Stomach (tissue), 4 donors: ENCODE measurements at regions not wholly inside any gene's neighbourhood (a gene's known extent, or its start where the extent isn't known, plus 50 kb on each side); places are given as distances from the start of the nearest gene placed in this dataset.

Experiments used
- EP300 ChIP-seq: sonication (generic); formaldehyde crosslinking; IDR thresholded peaks from one replicate; pipeline ENCODE4 v1.6.1; 2017; ENCODE audit warnings: antibody characterized with exemption
- POLR2A ChIP-seq, 4 donors: fragments of 450-650 bp; IDR thresholded peaks; one replicate each; pipeline ENCODE4 v1.6.1; 2016; ENCODE audit warnings: antibody characterized with exemption in 4 of 4, control low read depth in 2 of 4, mild to moderate bottlenecking in 1 of 4, moderate library complexity in 1 of 4
- POLR2AphosphoS5 ChIP-seq, 3 donors: sonication (generic); formaldehyde crosslinking; IDR thresholded peaks; one replicate each; pipeline ENCODE4 v1.6.1; 2016; ENCODE audit warnings: antibody characterized with exemption in 3 of 3
- TF ChIP-seq, protein P1 (sequence below), 7 experiments: fragments of 450-650 bp in 4 of 7; fragments of 200-600 bp in 3 of 7; sonication (generic) in 3 of 7; IDR thresholded peaks; one replicate each; pipeline ENCODE4 v1.5.1; 2016 to 2019; ENCODE audit warnings: antibody characterized with exemption in 7 of 7, control low read depth in 2 of 7, mild to moderate bottlenecking in 1 of 7

DNA sequence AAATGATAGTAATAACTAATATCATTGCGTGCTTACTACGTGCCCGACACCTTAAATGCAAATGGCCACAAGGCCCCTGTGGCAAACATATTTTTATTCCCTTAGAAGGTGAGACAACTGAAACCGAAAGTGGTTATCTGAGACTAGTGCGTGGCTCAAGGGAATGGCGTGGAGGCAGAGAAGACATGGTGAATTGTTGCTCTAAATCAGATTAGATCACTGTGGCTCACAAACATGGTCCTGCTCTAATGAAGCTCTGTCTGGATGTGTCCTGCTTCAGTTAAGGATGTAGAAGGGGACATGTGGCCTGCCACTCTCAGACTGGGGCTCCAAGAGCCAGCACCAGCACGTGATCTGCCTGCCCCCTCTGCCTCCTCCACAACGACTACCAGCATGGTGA, 124.2 kb upstream of the GMDS start:
- TF ChIP-seq, protein P1, sequence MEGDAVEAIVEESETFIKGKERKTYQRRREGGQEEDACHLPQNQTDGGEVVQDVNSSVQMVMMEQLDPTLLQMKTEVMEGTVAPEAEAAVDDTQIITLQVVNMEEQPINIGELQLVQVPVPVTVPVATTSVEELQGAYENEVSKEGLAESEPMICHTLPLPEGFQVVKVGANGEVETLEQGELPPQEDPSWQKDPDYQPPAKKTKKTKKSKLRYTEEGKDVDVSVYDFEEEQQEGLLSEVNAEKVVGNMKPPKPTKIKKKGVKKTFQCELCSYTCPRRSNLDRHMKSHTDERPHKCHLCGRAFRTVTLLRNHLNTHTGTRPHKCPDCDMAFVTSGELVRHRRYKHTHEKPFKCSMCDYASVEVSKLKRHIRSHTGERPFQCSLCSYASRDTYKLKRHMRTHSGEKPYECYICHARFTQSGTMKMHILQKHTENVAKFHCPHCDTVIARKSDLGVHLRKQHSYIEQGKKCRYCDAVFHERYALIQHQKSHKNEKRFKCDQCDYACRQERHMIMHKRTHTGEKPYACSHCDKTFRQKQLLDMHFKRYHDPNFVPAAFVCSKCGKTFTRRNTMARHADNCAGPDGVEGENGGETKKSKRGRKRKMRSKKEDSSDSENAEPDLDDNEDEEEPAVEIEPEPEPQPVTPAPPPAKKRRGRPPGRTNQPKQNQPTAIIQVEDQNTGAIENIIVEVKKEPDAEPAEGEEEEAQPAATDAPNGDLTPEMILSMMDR (IDR thresholded peaks at IDR 0.05): no peak
- TF ChIP-seq POLR2AphosphoS5 (IDR thresholded peaks at IDR 0.05) (no peak), EP300 (no peak), POLR2A (IDR thresholded peaks at IDR 0.05) (no peak)
